ENCODE measurements at regions not wholly inside any gene's neighbourhood (a gene's known extent, or its start where the extent isn't known, plus 50 kb on each side); places are given as distances from the start of the nearest gene placed in this dataset.

GRCh38 chr14:29149798-29150197, 383.2 kb downstream of the FOXG1 start:
- TF ChIP-seq CTCF (IDR thresholded peaks at IDR 0.05): no peak
- DNase-seq (no peak), ATAC-seq (no peak)
- no peaks in the 10 kb centered on the region for H3K36me3 ChIP-seq (ENCODE audit: insufficient read depth in 1 of 2, low read depth in 1 of 2)
- intact Hi-C loops (cut with DNase I): no loop called here
- no peaks in the 10 kb centered on the region for H3K4me1 ChIP-seq
- no peak overlapping the region for H3K4me3 ChIP-seq
- H3K27me3 ChIP-seq (ENCODE audit: insufficient read depth in 3 of 3, low read length in 2 of 3): no peaks in the 10 kb centered on the region
- no peaks in the 10 kb centered on the region for H3K9me3 ChIP-seq
- H3K27ac ChIP-seq: no peak overlapping the region

GRCh38 chr14:29150659-29151058, 384.1 kb downstream of the FOXG1 start:
- no peaks in the 10 kb centered on the region for H3K9me3 ChIP-seq
- H3K27ac ChIP-seq: no peak overlapping the region
- WGBS, 3 donors: 87 to 91% (median 88%) methylated on average over 10 of the region's 10 CpGs
- no peak for DNase-seq
- intact Hi-C loops (cut with DNase I): no loop called here
- H3K27me3 ChIP-seq (ENCODE audit: insufficient read depth in 3 of 3, low read length in 2 of 3): no peaks in the 10 kb centered on the region
- H3K4me1 ChIP-seq: no peaks in the 10 kb centered on the region
- no peak overlapping the region for H3K4me3 ChIP-seq
- no peaks in the 10 kb centered on the region for H3K36me3 ChIP-seq (ENCODE audit: insufficient read depth in 1 of 2, low read depth in 1 of 2)
- no peak for ATAC-seq
- no peak for TF ChIP-seq CTCF (IDR thresholded peaks at IDR 0.05)

- no peak for TF ChIP-seq CTCF (IDR thresholded peaks at IDR 0.05)
- no peak overlapping the region for H3K27ac ChIP-seq
- H3K36me3 ChIP-seq (ENCODE audit: insufficient read depth in 1 of 2, low read depth in 1 of 2): no peaks in the 10 kb centered on the region
- H3K4me1 ChIP-seq: no peaks in the 10 kb centered on the region
- H3K4me3 ChIP-seq: no peak overlapping the region
- no peak for ATAC-seq
- intact Hi-C loops (cut with DNase I): no loop called here
- no peak for DNase-seq
- no peaks in the 10 kb centered on the region for H3K9me3 ChIP-seq
- H3K27me3 ChIP-seq (ENCODE audit: insufficient read depth in 3 of 3, low read length in 2 of 3): no peaks in the 10 kb centered on the region
Measured at GRCh38 chr14:29156096-29156495, 389.5 kb downstream of the FOXG1 start.

GRCh38 chr14:29161593-29161992, 395.0 kb downstream of the FOXG1 start:
- no peaks in the 10 kb centered on the region for H3K27me3 ChIP-seq (ENCODE audit: insufficient read depth in 3 of 3, low read length in 2 of 3)
- ATAC-seq (no peak), DNase-seq (no peak)
- no peaks in the 10 kb centered on the region for H3K9me3 ChIP-seq
- H3K27ac ChIP-seq: no peak overlapping the region
- no peaks in the 10 kb centered on the region for H3K4me1 ChIP-seq
- intact Hi-C loops (cut with DNase I): no loop called here
- no peaks in the 10 kb centered on the region for H3K36me3 ChIP-seq (ENCODE audit: insufficient read depth in 1 of 2, low read depth in 1 of 2)
- no peak overlapping the region for H3K4me3 ChIP-seq
- TF ChIP-seq CTCF (IDR thresholded peaks at IDR 0.05): no peak
- WGBS, 3 donors: 55 to 68% (median 61%) methylated on average over 4 of the region's 4 CpGs

GRCh38 chr14:29163109-29163508, 396.5 kb downstream of the FOXG1 start:
- DNase-seq: no peak
- no peaks in the 10 kb centered on the region for H3K9me3 ChIP-seq
- TF ChIP-seq CTCF (IDR thresholded peaks at IDR 0.05): no peak
- H3K27ac ChIP-seq: no peak overlapping the region
- H3K36me3 ChIP-seq (ENCODE audit: insufficient read depth in 1 of 2, low read depth in 1 of 2): no peaks in the 10 kb centered on the region
- no peak overlapping the region for H3K4me3 ChIP-seq
- ATAC-seq: no peak
- H3K27me3 ChIP-seq (ENCODE audit: insufficient read depth in 3 of 3, low read length in 2 of 3): no peaks in the 10 kb centered on the region
- intact Hi-C loops (cut with DNase I): no loop called here
- no peaks in the 10 kb centered on the region for H3K4me1 ChIP-seq
- WGBS, 3 donors: 42 to 49% (median 47%) methylated on average over 2 of the region's 2 CpGs

Data from psoas muscle (tissue), 7 donors.